ENCODE measurements at regions not wholly inside any gene's neighbourhood (a gene's known extent, or its start where the extent isn't known, plus 50 kb on each side); places are given as distances from the start of the nearest gene placed in this dataset.

GRCh38 chr2:136222862-136223261, 104.9 kb upstream of the CXCR4 start:
- no peak overlapping the region for H3K4me3 ChIP-seq (ENCODE audit: control insufficient read depth in 2 of 3, extremely low read depth in 1 of 3, insufficient read depth in 2 of 3, low read depth in 1 of 3, low read length in 3 of 3)
- FAIRE-seq: no peak

GRCh38 chr2:136221026-136221425, 103.1 kb upstream of the CXCR4 start:
- no peaks in the 10 kb centered on the region for H3K4me1 ChIP-seq (ENCODE audit: control insufficient read depth, extremely low read depth, insufficient read depth, low read length)
- TF ChIP-seq EZH2 (IDR thresholded peaks at IDR 0.05; ENCODE audit: low read length): no peak
- TF ChIP-seq CTCF (optimal IDR thresholded peaks at IDR 0.05 in 1 of 3, IDR thresholded peaks at IDR 0.05 in 1 of 3, conservative IDR thresholded peaks at IDR 0.05 in 1 of 3; ENCODE audit: extremely low read depth in 1 of 3, insufficient read depth in 2 of 3, low read length in 3 of 3): no peak
- H3K4me3 ChIP-seq (ENCODE audit: control insufficient read depth in 2 of 3, extremely low read depth in 1 of 3, insufficient read depth in 2 of 3, low read depth in 1 of 3, low read length in 3 of 3): no peak overlapping the region
- no peak overlapping the region for H3K27ac ChIP-seq (ENCODE audit: control insufficient read depth, insufficient read depth, low read length)
- H3K79me2 ChIP-seq (ENCODE audit: control insufficient read depth, insufficient read depth, low read length): no peaks in the 10 kb centered on the region
- FAIRE-seq (no peak), DNase-seq (ENCODE audit: low read depth, low spot score) (no peak)
- no peak overlapping the region for H3K9ac ChIP-seq (ENCODE audit: control insufficient read depth, extremely low read depth, insufficient read depth, low read length)
- H3K4me2 ChIP-seq (ENCODE audit: control insufficient read depth, extremely low read depth, insufficient read depth, low read depth, low read length): no peak overlapping the region
- dilution Hi-C loops (cut with MboI; ENCODE audit: extremely low pct_ligation_motif_present, low sequenced_read_pairs): no loop called here
- no peaks in the 10 kb centered on the region for H3K9me3 ChIP-seq (ENCODE audit: control insufficient read depth, low read depth, low read length)
- peaks cover 3% of the 10 kb centered on the region for H3K27me3 ChIP-seq (ENCODE audit: control insufficient read depth, extremely low read depth, insufficient read depth, low read length)
- no peaks in the 10 kb centered on the region for H3K36me3 ChIP-seq (ENCODE audit: control insufficient read depth in 2 of 2, extremely low read depth in 1 of 2, insufficient read depth in 2 of 2, low read length in 2 of 2)
- no peaks in the 10 kb centered on the region for H4K20me1 ChIP-seq (ENCODE audit: control insufficient read depth, extremely low read depth, insufficient read depth, low read length)
- no peaks in the 10 kb centered on the region for H3K9me1 ChIP-seq (ENCODE audit: control insufficient read depth, extremely low read depth, insufficient read depth, low read length)
- no peak overlapping the region for H2AFZ ChIP-seq (ENCODE audit: control insufficient read depth, low read length)

More at GRCh38 chr2:136222862-136223261, 104.9 kb upstream of the CXCR4 start:
- Histone ChIP-seq H2AFZ (ENCODE audit: control insufficient read depth, low read length) (no peak overlapping the region), H3K9ac (ENCODE audit: control insufficient read depth, extremely low read depth, insufficient read depth, low read length) (no peak overlapping the region), H4K20me1 (ENCODE audit: control insufficient read depth, extremely low read depth, insufficient read depth, low read length) (no peaks in the 10 kb centered on the region), H3K4me1 (ENCODE audit: control insufficient read depth, extremely low read depth, insufficient read depth, low read length) (no peaks in the 10 kb centered on the region), H3K27me3 (ENCODE audit: control insufficient read depth, extremely low read depth, insufficient read depth, low read length) (peaks cover 3% of the 10 kb centered on the region), H3K9me1 (ENCODE audit: control insufficient read depth, extremely low read depth, insufficient read depth, low read length) (no peaks in the 10 kb centered on the region), H3K27ac (ENCODE audit: control insufficient read depth, insufficient read depth, low read length) (no peak overlapping the region), H3K79me2 (ENCODE audit: control insufficient read depth, insufficient read depth, low read length) (no peaks in the 10 kb centered on the region), H3K9me3 (ENCODE audit: control insufficient read depth, low read depth, low read length) (no peaks in the 10 kb centered on the region), H3K4me2 (ENCODE audit: control insufficient read depth, extremely low read depth, insufficient read depth, low read depth, low read length) (no peak overlapping the region), H3K36me3 (ENCODE audit: control insufficient read depth in 2 of 2, extremely low read depth in 1 of 2, insufficient read depth in 2 of 2, low read length in 2 of 2) (no peaks in the 10 kb centered on the region)
- no peak for DNase-seq (ENCODE audit: low read depth, low spot score)
- dilution Hi-C loops (cut with MboI; ENCODE audit: extremely low pct_ligation_motif_present, low sequenced_read_pairs): no loop called here
- no peak for TF ChIP-seq EZH2 (IDR thresholded peaks at IDR 0.05; ENCODE audit: low read length)
- TF ChIP-seq CTCF (optimal IDR thresholded peaks at IDR 0.05 in 1 of 3, IDR thresholded peaks at IDR 0.05 in 1 of 3, conservative IDR thresholded peaks at IDR 0.05 in 1 of 3; ENCODE audit: extremely low read depth in 1 of 3, insufficient read depth in 2 of 3, low read length in 3 of 3): no peak

All from keratinocyte (primary cell).